IPS-11a (cell line): ENCODE measurements at regions not wholly inside any gene's neighbourhood (a gene's known extent, or its start where the extent isn't known, plus 50 kb on each side); places are given as distances from the start of the nearest gene placed in this dataset.
"Not testable (repeated sequence)": the region's sequence is repeated elsewhere in the genome, so short reads cannot be mapped to it uniquely, and the experiment has no call there.

Source experiments
- H3K4me3 ChIP-seq: one replicate; pipeline ENCODE4 v1.5.1; 2013; ENCODE audit warnings: low read depth, low read length, control low read depth

DNA sequence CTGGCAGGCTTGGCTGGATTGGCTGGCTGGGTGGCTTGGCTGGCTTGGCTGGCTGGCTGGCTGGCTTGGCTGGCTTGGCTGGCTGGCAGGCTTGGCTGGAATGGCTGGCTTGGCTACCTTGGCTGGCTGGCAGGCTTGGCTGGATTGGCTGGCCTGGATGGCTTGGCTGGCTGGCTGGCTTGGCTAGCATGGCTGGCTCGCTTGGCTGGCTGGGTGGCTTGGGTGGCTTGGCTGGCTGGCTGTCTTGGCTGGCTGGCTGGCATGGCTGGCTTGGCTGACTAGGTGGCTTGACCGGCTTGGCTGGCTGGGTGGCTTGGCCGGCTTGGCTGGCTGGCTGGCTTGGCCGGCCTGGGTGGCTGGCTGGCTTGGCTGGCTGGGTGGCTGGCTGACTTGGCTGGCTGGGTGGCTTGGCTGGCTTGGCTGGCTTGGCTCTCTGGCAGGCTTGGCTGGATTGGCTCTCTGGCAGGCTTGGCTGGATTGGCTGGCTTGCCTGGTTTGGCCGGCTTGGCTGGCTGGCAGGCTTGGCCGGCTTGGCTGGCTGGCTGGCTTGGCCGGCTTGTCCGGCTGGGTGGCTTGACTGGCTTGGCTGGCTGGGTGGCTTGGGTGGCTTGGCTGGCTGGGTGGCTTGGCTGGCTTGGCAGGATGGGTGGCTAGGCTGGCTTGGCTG, 440.9 kb downstream of the GOLGA6L6 start:
- H3K4me3 ChIP-seq: not testable (repeated sequence)

- H3K4me3 ChIP-seq: not testable (repeated sequence)
Observed at GRCh38 chr15:20095699-20096303, 445.8 kb downstream of the GOLGA6L6 start.

DNA sequence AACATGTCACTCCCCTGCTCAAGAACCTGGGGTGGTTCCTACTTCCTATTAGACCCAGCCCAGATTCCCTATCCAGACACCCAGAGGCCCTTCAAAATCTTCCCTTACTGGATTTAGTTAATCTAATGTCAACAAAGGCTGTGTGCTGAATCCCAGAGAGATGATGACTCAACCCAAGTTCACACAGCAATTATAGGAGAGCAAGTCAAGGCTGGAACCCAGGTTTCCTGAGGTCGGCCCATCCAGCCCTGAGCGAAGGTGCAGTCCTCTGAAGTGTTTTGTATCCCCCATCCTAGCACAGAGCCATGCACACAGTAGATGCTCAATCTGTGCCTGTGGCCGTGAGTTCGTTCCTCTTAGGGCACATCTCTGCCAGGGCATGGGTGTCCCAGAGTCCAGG, 452.1 kb downstream of the GOLGA6L6 start:
- H3K4me3 ChIP-seq: not testable (repeated sequence)

GRCh38 chr15:20084026-20084425, 457.6 kb downstream of the GOLGA6L6 start:
- H3K4me3 ChIP-seq: not testable (repeated sequence)

GRCh38 chr15:20074082-20074481, 467.5 kb downstream of the GOLGA6L6 start:
- not testable (repeated sequence) for H3K4me3 ChIP-seq

DNA sequence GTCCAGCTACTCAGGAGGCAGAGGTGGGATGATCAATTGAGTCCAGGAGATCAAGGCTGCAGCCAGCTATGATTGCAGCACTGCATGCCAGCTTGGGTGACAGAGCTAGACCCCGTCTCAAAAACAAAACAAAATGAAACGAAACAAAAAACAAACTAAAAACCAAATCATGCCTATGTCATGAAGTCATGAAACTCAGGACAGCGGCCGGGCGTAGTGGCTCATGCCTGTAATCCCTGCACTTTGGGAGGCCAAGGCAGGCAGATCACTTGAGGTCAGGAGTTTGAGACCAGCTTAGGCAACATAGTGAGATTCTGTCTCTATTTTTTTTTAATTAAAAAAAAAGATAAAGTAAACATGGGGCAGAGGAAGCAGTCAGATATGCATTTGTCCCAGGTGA, 472.6 kb downstream of the GOLGA6L6 start:
- H3K4me3 ChIP-seq: not testable (repeated sequence)

- not testable (repeated sequence) for H3K4me3 ChIP-seq
Observed at GRCh38 chr15:20066173-20066572, 475.4 kb downstream of the GOLGA6L6 start.

- H3K4me3 ChIP-seq: not testable (repeated sequence)
Observed at GRCh38 chr15:20065508-20065907, 476.1 kb downstream of the GOLGA6L6 start.

DNA sequence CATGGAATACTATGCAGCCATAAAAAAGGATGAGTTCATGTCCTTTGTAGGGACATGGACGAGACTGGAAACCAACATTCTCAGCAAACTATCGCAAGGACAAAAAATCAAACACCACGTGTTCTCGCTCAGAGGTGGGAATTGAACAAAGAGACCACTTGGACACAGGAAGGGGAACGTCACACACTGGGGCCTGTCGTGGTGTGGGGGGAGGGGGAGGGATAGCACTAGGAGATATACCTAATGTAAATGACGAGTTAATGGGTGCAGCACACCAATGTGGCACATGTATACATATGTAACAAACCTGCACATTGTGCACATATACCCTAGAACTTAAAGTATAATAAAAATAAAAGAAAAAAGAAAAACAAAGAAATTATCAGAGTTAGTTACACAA, 478.4 kb downstream of the GOLGA6L6 start:
- not testable (repeated sequence) for H3K4me3 ChIP-seq

DNA sequence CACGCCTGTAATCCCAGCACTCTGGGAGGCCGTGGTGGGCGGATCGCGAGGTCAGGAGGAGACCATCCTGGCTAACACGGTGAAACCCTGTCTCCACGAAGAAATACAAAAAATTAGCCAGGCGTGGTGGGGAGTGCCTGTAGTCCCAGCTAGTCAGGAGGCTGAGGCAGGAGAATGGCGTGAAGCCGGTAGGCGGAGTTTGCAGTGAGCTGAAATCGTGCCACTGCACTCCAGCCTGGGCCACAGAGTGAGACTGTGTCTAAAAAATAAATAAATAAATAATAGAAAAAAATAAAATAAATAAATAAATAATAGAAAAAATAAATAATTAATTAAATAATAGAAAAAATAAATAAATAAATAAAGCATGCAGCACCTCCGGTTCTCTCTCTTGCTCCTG, 480.8 kb downstream of the GOLGA6L6 start:
- not testable (repeated sequence) for H3K4me3 ChIP-seq

- H3K4me3 ChIP-seq: not testable (repeated sequence)
Observed at GRCh38 chr15:20056871-20057270, 484.7 kb downstream of the GOLGA6L6 start.

DNA sequence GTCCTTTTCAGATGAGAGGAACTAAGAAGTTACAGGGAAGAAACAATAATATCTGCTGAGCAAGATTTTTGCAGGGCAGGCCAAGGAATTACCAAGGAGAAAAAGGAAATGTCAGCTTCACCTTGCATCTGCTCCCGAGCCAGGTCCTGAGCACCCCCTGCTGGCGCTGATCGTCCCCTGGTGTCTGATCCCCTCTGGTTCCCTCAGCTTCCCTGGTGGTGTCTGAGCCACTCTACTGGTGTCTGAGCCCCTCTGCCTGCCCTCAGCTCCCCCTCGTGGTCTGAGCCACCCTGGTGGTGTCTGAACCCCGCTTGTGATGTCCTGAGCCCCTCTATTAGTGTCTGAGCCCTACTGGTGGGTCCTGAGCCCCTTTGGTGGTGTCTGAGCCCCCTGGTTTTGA, 485.7 kb downstream of the GOLGA6L6 start:
- not testable (repeated sequence) for H3K4me3 ChIP-seq

DNA sequence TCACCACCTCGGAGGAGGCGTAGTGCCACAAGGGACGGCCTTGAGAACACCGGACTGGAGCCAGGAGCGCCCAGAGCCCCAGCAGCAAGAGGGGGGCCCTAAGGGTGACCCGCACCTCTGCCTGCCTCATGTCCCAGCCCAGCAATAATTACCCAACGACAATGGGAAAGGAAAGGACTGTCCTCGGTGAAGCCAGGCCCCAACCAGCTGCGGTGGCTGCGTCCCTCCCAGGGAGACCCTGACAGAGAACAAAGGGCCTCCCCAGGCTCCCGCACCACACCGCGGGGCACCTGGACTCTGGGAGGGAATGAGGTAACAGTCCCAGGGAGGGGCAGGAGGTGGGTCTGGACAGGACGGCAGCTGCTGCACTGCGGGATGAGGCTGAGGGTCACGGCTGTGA, 493.4 kb downstream of the GOLGA6L6 start:
- not testable (repeated sequence) for H3K4me3 ChIP-seq

DNA sequence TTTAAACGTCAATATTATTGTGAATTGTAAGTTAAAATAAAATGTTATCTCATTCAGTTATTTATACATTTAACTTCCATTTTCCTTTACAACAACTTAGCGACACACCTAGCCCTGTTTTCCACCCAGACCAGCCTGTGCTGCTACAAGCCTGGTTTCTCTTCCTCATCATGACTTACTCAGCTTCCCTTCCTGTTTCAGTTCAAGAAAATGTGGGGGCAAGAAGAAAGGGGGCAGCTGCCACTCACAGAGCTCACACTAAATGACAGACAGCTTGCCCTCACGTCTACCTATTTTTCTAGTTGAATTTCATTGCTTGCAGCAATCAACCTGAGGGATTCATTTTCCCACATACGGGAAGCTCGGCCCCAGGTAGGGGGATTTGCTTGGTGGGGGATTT, 496.4 kb downstream of the GOLGA6L6 start:
- not testable (repeated sequence) for H3K4me3 ChIP-seq

DNA sequence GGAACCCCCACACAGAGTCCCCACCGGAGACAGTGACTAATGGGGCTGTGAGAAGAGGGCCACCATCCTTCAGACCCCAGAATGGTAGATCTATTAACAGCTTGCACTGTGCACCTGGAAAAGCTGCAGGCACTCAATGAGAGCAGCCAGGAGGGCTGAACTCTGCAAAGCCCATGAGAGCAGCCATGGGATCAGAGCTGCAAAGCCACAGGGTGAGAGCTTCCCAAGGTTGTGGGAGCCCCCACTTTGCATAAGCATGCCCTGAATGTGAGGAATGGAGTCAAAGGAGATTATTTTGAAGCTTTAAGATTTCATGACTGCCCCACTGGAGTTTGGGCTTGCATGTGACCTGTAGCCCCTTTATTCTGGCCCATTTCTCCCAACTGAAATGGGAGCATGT, 500.9 kb downstream of the GOLGA6L6 start:
- not testable (repeated sequence) for H3K4me3 ChIP-seq

DNA sequence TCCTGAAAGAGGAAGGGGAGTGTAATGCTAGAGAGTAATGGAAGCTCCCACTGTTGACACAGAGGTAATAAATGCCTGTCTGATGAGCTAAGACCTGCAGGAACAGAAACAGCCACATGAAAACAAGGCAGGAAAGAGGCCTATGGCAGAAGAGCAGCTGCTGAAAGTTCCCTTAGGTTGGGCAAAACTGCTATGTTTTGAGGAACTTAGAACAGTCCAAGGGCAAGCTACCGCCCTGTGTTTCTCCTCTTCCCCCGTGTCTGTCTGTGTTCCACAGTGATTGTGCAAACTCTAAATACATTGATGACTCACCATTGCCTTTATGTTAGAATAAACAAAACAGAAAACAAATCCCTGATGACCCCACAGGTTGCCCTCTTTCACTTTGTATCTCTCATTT, 516.6 kb downstream of the GOLGA6L6 start:
- not testable (repeated sequence) for H3K4me3 ChIP-seq

- not testable (repeated sequence) for H3K4me3 ChIP-seq
Observed at GRCh38 chr15:20022349-20022748, 519.3 kb downstream of the GOLGA6L6 start.

- H3K4me3 ChIP-seq: not testable (repeated sequence)
Observed at GRCh38 chr15:20021351-20021750, 520.2 kb downstream of the GOLGA6L6 start.

- H3K4me3 ChIP-seq: not testable (repeated sequence)
Observed at GRCh38 chr15:20020588-20020987, 521.0 kb downstream of the GOLGA6L6 start.

DNA sequence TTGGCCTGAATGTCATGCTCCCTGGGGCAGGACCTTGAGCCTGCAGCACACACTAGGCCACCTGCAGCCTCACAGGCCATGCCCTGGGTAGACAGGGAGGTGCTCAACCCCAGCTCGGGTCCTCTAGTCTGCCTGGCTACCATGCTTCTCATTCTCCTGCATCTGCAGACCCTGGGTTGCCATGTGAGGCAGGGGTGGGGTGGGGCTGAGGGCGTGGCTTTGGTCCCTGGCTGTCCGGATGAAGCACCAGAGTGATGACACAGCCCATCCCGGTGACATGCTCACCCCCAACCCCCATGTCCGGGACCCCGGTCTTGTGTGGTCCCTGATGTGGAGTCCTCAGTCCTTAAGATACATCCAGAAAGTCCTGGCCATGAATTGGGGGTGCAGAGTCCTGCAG, 521.8 kb downstream of the GOLGA6L6 start:
- not testable (repeated sequence) for H3K4me3 ChIP-seq

GRCh38 chr15:20017581-20017980, 524.0 kb downstream of the GOLGA6L6 start:
- H3K4me3 ChIP-seq: not testable (repeated sequence)

DNA sequence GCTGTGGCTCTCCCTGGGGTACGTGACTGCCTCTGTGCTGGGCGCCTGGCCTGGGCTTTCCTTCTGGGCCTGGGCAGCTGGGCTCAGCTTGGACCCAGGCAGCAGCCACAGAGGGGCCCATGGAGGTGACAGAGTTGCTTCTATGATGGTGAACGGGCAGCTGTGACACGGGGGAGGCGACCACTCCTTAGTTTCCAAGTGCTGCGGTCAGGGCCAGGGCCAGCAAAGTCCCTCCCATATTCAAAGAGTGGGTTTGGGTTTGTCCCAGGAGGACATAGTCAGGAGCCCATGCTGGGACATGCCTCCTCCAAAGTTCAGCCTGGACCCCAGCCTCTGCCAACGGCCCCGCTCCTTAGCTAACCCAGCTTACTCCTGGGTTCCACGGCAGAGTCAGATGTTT, 524.7 kb downstream of the GOLGA6L6 start:
- H3K4me3 ChIP-seq: not testable (repeated sequence)

DNA sequence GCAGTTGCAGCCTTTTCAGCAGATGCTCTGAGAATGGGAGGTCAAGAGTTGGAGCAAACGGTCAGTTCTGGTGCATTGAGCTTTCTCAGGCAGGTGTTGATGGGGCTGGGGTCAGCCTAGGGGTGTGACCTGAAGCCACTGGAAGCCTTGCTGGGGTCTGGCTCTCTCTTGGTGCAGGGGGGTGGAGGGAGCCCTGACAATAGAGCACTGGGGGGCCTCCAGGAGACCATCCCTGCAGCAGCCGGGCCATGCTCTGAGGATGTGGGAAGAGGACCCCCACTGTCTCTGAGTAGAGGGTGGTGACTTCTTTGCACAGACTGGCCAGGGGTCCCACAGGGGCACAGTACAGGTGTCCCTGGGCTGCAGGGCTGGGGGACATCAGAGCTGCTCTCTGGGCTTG, 528.8 kb downstream of the GOLGA6L6 start:
- H3K4me3 ChIP-seq: not testable (repeated sequence)
